ENCODE measurements at regions not wholly inside any gene's neighbourhood (a gene's known extent, or its start where the extent isn't known, plus 50 kb on each side); places are given as distances from the start of the nearest gene placed in this dataset.
A peak's percentile ranks its signal among the peaks of the same experiment; 100 is the strongest.

DNA sequence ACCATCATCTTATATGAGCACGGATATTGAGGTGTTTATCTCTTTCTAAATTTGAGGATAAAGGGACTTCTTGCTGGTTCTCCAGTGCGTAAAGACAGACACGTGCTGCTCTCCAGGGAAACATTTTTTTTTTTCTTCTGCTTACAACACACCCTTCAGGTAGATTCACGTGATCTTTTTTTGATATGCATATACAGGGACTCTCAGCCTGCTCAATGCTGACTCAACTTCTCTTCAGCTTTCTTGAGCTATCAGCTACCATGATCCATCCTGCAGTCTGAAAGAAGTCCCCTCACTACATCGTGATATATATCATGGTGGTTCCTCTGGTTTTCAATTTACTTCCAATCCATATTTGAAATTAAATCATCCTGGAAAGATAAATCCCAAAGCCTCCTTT, 87.1 kb upstream of the SLITRK3 start:
- DNase-seq (ENCODE audit: low spot score) = no peak

DNA sequence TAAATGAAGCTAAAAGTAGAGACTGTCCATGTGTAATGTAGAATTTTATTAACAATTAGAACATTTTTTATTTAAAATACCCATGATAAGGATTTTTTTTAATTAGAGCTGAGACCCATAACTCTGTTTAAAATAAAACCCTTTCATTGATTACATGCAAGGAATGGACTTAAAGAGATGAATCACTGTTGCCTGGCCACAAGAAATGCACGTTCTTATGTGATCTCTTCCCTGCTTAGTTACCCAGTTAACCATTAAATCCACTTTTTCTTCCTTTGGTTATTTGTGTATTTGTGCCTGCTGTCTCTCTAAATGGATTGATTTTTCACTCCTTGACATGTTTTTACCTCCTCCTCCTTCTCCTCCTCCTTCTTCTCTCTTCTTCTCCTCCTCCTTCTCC, 83.3 kb upstream of the SLITRK3 start:
- no peak for DNase-seq (ENCODE audit: low spot score)

DNA sequence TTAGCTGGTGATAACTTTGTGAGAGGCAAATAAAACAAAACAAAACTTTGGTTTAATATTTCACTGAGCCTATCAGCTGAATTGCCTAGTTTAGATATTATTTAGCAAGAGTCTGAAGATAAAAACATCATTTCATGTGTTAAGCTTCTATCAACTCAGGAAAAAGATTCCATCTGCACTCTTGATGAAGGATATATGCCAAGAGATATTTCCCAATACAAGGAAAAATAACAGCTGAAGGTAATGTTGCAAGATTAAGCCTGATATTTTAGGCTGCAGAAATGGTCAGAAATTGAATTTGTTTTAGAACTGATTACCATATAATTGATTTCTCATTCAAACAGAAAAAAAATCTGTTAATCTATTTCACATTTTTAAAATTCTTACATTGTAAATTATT, 77.2 kb upstream of the SLITRK3 start:
- DNase-seq (ENCODE audit: low spot score) = no peak

DNA sequence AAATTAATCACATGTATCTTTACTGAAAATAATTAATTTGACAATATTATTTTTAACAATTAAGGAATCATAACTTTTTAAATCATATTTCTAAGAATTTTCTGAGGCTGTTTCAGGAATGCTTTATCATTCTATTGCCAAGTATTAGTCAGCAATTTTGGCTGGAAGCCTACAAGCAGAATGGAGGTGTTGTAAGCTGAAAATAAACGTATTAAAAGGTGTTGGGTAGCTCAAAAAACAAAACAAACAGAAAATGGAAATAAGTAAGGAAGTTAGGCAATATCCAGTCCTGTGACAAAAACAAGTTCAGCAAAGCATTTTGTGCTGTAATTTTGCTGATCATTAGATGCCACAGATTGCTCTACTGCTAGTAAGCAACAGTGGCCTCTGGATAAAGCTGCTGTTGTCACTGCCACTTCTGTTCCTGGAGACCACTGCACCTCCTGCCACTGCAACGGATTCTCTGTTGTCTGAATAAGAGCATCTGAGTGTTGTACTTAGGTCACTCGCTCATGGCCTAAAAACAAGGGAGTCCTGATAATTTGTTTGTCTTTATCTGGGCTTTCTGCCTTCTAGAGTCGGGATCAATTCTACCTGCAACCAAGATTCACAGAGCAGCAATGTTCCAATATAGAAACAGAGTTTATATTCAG, 63.5 kb upstream of the SLITRK3 start:
- peak; percentile 1 for DNase-seq (ENCODE audit: low spot score)

DNA sequence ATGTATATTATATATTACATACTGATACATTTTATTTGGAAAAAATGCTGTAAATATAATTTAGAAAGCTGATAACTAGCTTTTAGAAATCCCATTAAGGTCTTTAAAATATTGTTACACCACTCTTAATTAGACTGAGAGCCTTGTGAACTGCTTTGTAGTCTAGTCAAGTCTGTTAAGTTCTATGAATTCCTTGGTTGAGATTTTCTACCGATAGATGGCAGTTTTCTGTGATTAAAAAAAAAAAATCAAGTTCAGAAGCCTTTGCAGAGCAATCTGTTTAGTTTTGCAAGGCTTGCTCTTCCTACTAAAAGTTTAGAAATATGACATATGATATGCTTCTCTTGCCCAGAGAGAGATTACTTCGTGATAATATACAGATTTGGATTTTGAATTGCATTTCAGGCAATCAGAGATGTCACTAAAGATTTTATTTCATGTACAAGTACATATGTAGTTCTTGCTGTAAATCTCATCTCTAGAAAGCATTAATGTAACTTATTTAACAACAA, 60.4 kb upstream of the SLITRK3 start:
- DNase-seq (ENCODE audit: low spot score) = no peak

DNA sequence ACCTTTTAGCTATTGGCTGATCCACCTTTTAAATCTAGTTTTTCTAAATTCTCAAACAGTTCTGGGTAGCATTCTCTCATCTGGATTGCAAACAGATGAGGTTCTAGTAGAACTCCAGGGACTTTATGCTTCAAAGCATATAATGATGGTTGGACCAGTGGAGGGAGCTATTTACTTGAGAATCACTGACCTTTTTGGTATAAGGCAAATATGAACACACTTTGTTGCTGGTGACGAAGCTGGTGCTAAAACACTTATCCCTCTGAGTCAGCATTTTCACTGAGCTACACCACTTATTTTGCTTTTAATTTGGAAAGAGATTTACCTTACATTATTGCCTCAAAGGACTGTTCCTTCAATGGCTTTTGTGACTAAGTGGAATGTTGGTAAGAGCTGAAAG, 58.6 kb upstream of the SLITRK3 start:
- peak; percentile 13 for DNase-seq (ENCODE audit: low spot score)

Data from HuH-7.5 (cell line).